SK-N-SH treated with all-trans-retinoic acid at 6 μM for 48 hours (cell line): ENCODE measurements at regions not wholly inside any gene's neighbourhood (a gene's known extent, or its start where the extent isn't known, plus 50 kb on each side); places are given as distances from the start of the nearest gene placed in this dataset.

ENCODE experiments used
- ATAC-seq: fragments of 200-7000 bp; cut with Tn5 transposase; 3 replicates; pipeline ENCODE4 v1.9.1; 2020; ENCODE audit warnings: mild to moderate bottlenecking, moderate library complexity
- ARNTL ChIP-seq: fragments of 450-650 bp; formaldehyde crosslinking; IDR thresholded peaks from 2 replicates; pipeline ENCODE4 v1.5.0; 2020; ENCODE audit warnings: low read depth, mild to moderate bottlenecking, moderate library complexity, borderline replicate concordance
- CSDC2 ChIP-seq: fragments of 250-450 bp; sonication (Bioruptor Pico); IDR thresholded peaks from 2 replicates; pipeline ENCODE4 v1.5.0; 2020; ENCODE audit warnings: mild to moderate bottlenecking, moderate library complexity
- CSRNP3 ChIP-seq: fragments of 250-450 bp; sonication (Bioruptor Pico); IDR thresholded peaks from 2 replicates; pipeline ENCODE4 v1.5.1; 2021; ENCODE audit warnings: mild to moderate bottlenecking, moderate library complexity
- ESRRG ChIP-seq: fragments of 250-450 bp; sonication (Bioruptor Pico); IDR thresholded peaks from 2 replicates; pipeline ENCODE4 v1.6.1; 2021; ENCODE audit warnings: mild to moderate bottlenecking
- GLIS3 ChIP-seq: fragments of 250-450 bp; sonication (Bioruptor Pico); IDR thresholded peaks from 2 replicates; pipeline ENCODE4 v1.5.0; 2020; ENCODE audit warnings: mild to moderate bottlenecking, moderate library complexity
- ISL1 ChIP-seq: fragments of 250-450 bp; sonication (Bioruptor Pico); IDR thresholded peaks from 2 replicates; pipeline ENCODE4 v2.1.2; 2022; ENCODE audit warnings: mild to moderate bottlenecking, moderate library complexity
- OSR1 ChIP-seq: fragments of 250-450 bp; sonication (Bioruptor Pico); IDR thresholded peaks from 2 replicates; pipeline ENCODE4 v1.8.0; 2022; ENCODE audit warnings: moderate library complexity, mild to moderate bottlenecking, inconsistent platforms
- PATZ1 ChIP-seq: fragments of 250-450 bp; sonication (Bioruptor Pico); IDR thresholded peaks from 2 replicates; pipeline ENCODE4 v1.8.0; 2020; ENCODE audit warnings: mild to moderate bottlenecking, moderate library complexity, borderline replicate concordance
- POU6F1 ChIP-seq: fragments of 250-450 bp; sonication (Bioruptor Pico); IDR thresholded peaks from 2 replicates; pipeline ENCODE4 v1.8.0; 2021; ENCODE audit warnings: low read depth, mild to moderate bottlenecking, moderate library complexity, borderline replicate concordance
- PPARA ChIP-seq: fragments of 250-450 bp; sonication (Bioruptor Pico); IDR thresholded peaks from 2 replicates; pipeline ENCODE4 v1.5.0; 2020; ENCODE audit warnings: mild to moderate bottlenecking, borderline replicate concordance
- RARB ChIP-seq: fragments of 250-450 bp; sonication (Bioruptor Pico); IDR thresholded peaks from 2 replicates; pipeline ENCODE4 v1.8.0; 2021; ENCODE audit warnings: mild to moderate bottlenecking, moderate library complexity
- SNAI2 ChIP-seq: fragments of 250-450 bp; sonication (Bioruptor Pico); IDR thresholded peaks from 2 replicates; pipeline ENCODE4 v1.5.0; 2020; ENCODE audit warnings: mild to moderate bottlenecking, moderate library complexity
- TCF4 ChIP-seq: fragments of 250-450 bp; sonication (Bioruptor Pico); IDR thresholded peaks from 2 replicates; pipeline ENCODE4 v1.8.0; 2021; ENCODE audit warnings: mild to moderate bottlenecking, moderate library complexity, borderline replicate concordance
- TSHZ2 ChIP-seq: fragments of 250-450 bp; sonication (Bioruptor Pico); IDR thresholded peaks from 2 replicates; pipeline ENCODE4 v1.5.0; 2020; ENCODE audit warnings: mild to moderate bottlenecking, moderate library complexity
- ZFP3 ChIP-seq: fragments of 250-450 bp; sonication (Bioruptor Pico); IDR thresholded peaks from 2 replicates; pipeline ENCODE4 v1.5.0; 2020; ENCODE audit warnings: mild to moderate bottlenecking, moderate library complexity
- ZFP30 ChIP-seq: fragments of 450-650 bp; formaldehyde crosslinking; IDR thresholded peaks from 2 replicates; pipeline ENCODE4 v1.5.0; 2022; ENCODE audit warnings: mild to moderate bottlenecking, moderate library complexity
- ZNF565 ChIP-seq: fragments of 450-650 bp; formaldehyde crosslinking; conservative IDR thresholded peaks from 2 replicates; pipeline ENCODE4 v1.5.0; 2020; ENCODE audit warnings: low read depth, mild to moderate bottlenecking, moderate library complexity
- ZNF70 ChIP-seq: fragments of 450-650 bp; formaldehyde crosslinking; IDR thresholded peaks from 2 replicates; pipeline ENCODE4 v1.5.0; 2020; ENCODE audit warnings: mild to moderate bottlenecking, moderate library complexity
- ZNF8 ChIP-seq: fragments of 450-650 bp; formaldehyde crosslinking; IDR thresholded peaks from 2 replicates; pipeline ENCODE4 v1.5.0; 2020; ENCODE audit warnings: mild to moderate bottlenecking, moderate library complexity

GRCh38 chr3:34001022-34001421 lies 202.6 kb downstream of the PDCD6IP start (continued):
- TF ChIP-seq TSHZ2 (CRISPR knock-in tag) (no peak), CSDC2 (CRISPR knock-in tag) (no peak), ESRRG (no peak)
- TF ChIP-seq, all 23 proteins: peak for 0

- TF ChIP-seq OSR1 (CRISPR knock-in tag) (no peak), ZFP3 (CRISPR knock-in tag) (no peak), CSRNP3 (CRISPR knock-in tag) (no peak), SNAI2 (CRISPR knock-in tag) (no peak), ARNTL (CRISPR knock-in tag) (no peak), PATZ1 (CRISPR knock-in tag) (no peak), TCF4 (CRISPR knock-in tag) (no peak), GLIS3 (CRISPR knock-in tag) (no peak), POU6F1 (no peak)
Measured at GRCh38 chr3:34001990-34002389, 203.6 kb downstream of the PDCD6IP start.

GRCh38 chr3:34002569-34003100 lies 204.2 kb downstream of the PDCD6IP start:
- no peak for ATAC-seq
- no peak for TF ChIP-seq ZNF8 (CRISPR knock-in tag)
- TF ChIP-seq PATZ1 (CRISPR knock-in tag) = no peak
- no peak for TF ChIP-seq OSR1 (CRISPR knock-in tag)
- no peak for TF ChIP-seq GLIS3 (CRISPR knock-in tag)
- TF ChIP-seq ISL1 (CRISPR knock-in tag) = no peak
- TF ChIP-seq ZFP3 (CRISPR knock-in tag) = no peak
- no peak for TF ChIP-seq ZNF565 (CRISPR knock-in tag)
- no peak for TF ChIP-seq ZFP30
- no peak for TF ChIP-seq PPARA (CRISPR knock-in tag)
- no peak for TF ChIP-seq CSDC2 (CRISPR knock-in tag)
- no peak for TF ChIP-seq ARNTL (CRISPR knock-in tag)
- no peak for TF ChIP-seq RARB
- no peak for TF ChIP-seq ZNF70
- no peak for TF ChIP-seq TSHZ2 (CRISPR knock-in tag)

More at GRCh38 chr3:34001990-34002389, 203.6 kb downstream of the PDCD6IP start:
- no peak for ATAC-seq
